GM21619 (cell line): ENCODE measurements at regions not wholly inside any gene's neighbourhood (a gene's known extent, or its start where the extent isn't known, plus 50 kb on each side); places are given as distances from the start of the nearest gene placed in this dataset.

Experiments
- ATAC-seq: cut with Tn5 transposase; IDR thresholded peaks from one replicate; pipeline ENCODE4 v1.9.1; 2021; ENCODE audit not compliant: unreplicated experiment

GRCh38 chr5:145708169-145708568, 127.0 kb downstream of the PRELID2 start:
- no peak for ATAC-seq

GRCh38 chr5:145704724-145705123, 130.4 kb downstream of the PRELID2 start:
- ATAC-seq: no peak

GRCh38 chr5:145703856-145704255, 131.3 kb downstream of the PRELID2 start:
- no peak for ATAC-seq

- no peak for ATAC-seq
Observed at GRCh38 chr5:145701404-145701803, 133.7 kb downstream of the PRELID2 start.

GRCh38 chr5:145699846-145700245, 135.3 kb downstream of the PRELID2 start:
- no peak for ATAC-seq

GRCh38 chr5:145697251-145697990, 137.7 kb downstream of the PRELID2 start:
- peak; percentile 74 for ATAC-seq

- ATAC-seq: peak; percentile 97
Observed at GRCh38 chr5:145689235-145689634, 145.9 kb downstream of the PRELID2 start.

GRCh38 chr5:145687943-145688342, 147.2 kb downstream of the PRELID2 start:
- no peak for ATAC-seq

- no peak for ATAC-seq
Observed at GRCh38 chr5:145685417-145685816, 149.7 kb downstream of the PRELID2 start.

- ATAC-seq: no peak
Observed at GRCh38 chr5:145683431-145683830, 151.7 kb downstream of the PRELID2 start.

GRCh38 chr5:145682197-145682899, 152.8 kb downstream of the PRELID2 start:
- ATAC-seq: no peak

- ATAC-seq: peak; percentile 98
Observed at GRCh38 chr5:145681686-145682085, 153.5 kb downstream of the PRELID2 start.

- ATAC-seq: no peak
Observed at GRCh38 chr5:145681216-145681615, 153.9 kb downstream of the PRELID2 start.

GRCh38 chr5:145680767-145681166, 154.4 kb downstream of the PRELID2 start:
- ATAC-seq: no peak

GRCh38 chr5:145680169-145680568, 155.0 kb downstream of the PRELID2 start:
- no peak for ATAC-seq

- ATAC-seq: no peak
Observed at GRCh38 chr5:145678255-145678654, 156.9 kb downstream of the PRELID2 start.

- ATAC-seq: no peak
Observed at GRCh38 chr5:145673786-145674185, 161.4 kb downstream of the PRELID2 start.

- ATAC-seq: no peak
Observed at GRCh38 chr5:145668714-145669113, 166.4 kb downstream of the PRELID2 start.

- ATAC-seq: no peak
Observed at GRCh38 chr5:145667742-145668141, 167.4 kb downstream of the PRELID2 start.

GRCh38 chr5:145666591-145666990, 168.6 kb downstream of the PRELID2 start:
- no peak for ATAC-seq

- ATAC-seq: no peak
Observed at GRCh38 chr5:145661737-145662485, 173.2 kb downstream of the PRELID2 start.
